Activated T-cell treated with anti-CD3 and anti-CD28 coated beads, Interleukin-2, amount 50 U/mL, for 72 hours (primary cell): ENCODE measurements at regions not wholly inside any gene's neighbourhood (a gene's known extent, or its start where the extent isn't known, plus 50 kb on each side); places are given as distances from the start of the nearest gene placed in this dataset.

Experiments
- ATAC-seq, 2 donors: fragments of 150-1000 bp; cut with Tn5 transposase; replicated peaks in 1 of 2; 2 replicates each; pipeline ENCODE4 v1.10.0; 2021; ENCODE audit warnings: moderate library complexity in 2 of 2, mild to moderate bottlenecking in 1 of 2
- DNase-seq, 2 donors: peaks; one replicate each; pipeline ENCODE4 v3.0.0; 2021 to 2022; ENCODE audit warnings: mixed read lengths in 1 of 2
- H3K27ac Mint-ChIP-seq: one replicate; pipeline ENCODE4 v1.8.0; 2022; ENCODE audit warnings: mild to moderate bottlenecking, moderate library complexity, mixed read lengths
- H3K27me3 Mint-ChIP-seq: one replicate; pipeline ENCODE4 v1.8.0; 2022; ENCODE audit warnings: low read depth, mixed read lengths
- H3K36me3 Mint-ChIP-seq, 2 donors: one replicate each; pipeline ENCODE4 v1.8.0; 2022; ENCODE audit warnings: mixed read lengths in 2 of 2, mild to moderate bottlenecking in 1 of 2; ENCODE audit not compliant: insufficient read depth in 2 of 2
- H3K4me1 Mint-ChIP-seq: one replicate; pipeline ENCODE4 v1.8.0; 2022; ENCODE audit warnings: low read depth, mixed read lengths
- H3K4me3 Mint-ChIP-seq, 2 donors: one replicate each; pipeline ENCODE4 v1.8.0; 2022; ENCODE audit warnings: mild to moderate bottlenecking in 2 of 2, mixed read lengths in 2 of 2, moderate library complexity in 2 of 2
- H3K9me3 Mint-ChIP-seq, 2 donors: one replicate each; pipeline ENCODE4 v1.8.0; 2022; ENCODE audit warnings: mixed read lengths in 2 of 2

DNA sequence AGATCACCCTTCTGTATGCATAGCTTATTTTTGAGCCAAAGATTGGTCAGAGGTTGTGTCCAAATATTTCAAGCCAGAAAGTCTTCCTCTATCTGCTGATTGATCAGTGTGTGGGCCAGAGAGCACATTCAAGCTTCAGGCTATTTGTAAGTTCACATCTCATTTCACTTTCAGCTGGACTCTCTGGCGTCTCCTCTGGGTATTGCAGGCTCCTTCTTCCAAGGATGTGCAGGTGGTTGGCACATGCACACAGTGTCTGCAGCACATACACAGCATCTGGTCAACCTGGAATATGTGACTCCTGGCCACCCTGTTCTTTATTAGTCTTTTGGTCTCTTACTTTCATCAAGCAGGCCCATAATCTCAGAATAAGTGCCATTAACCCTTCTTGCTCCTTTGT lies 516.1 kb downstream of the ANXA1 start:
- no peak overlapping the region for H3K27ac Mint-ChIP-seq
- no peak for DNase-seq
- no peaks in the 10 kb centered on the region for H3K4me1 Mint-ChIP-seq
- ATAC-seq, result no peak
- H3K36me3 Mint-ChIP-seq, result no peaks in the 10 kb centered on the region
- H3K9me3 Mint-ChIP-seq, result peaks cover 0 to 4% of the 10 kb centered on the region in 2 donors
- H3K27me3 Mint-ChIP-seq, result no peaks in the 10 kb centered on the region
- no peak overlapping the region for H3K4me3 Mint-ChIP-seq

GRCh38 chr9:73680831-73681230 lies 529.2 kb downstream of the ANXA1 start:
- H3K36me3 Mint-ChIP-seq, result no peaks in the 10 kb centered on the region
- H3K9me3 Mint-ChIP-seq, result peaks cover 2 to 3% of the 10 kb centered on the region in 2 donors
- no peaks in the 10 kb centered on the region for H3K4me1 Mint-ChIP-seq
- H3K4me3 Mint-ChIP-seq, result no peak overlapping the region
- no peak overlapping the region for H3K27ac Mint-ChIP-seq
- ATAC-seq (no peak), DNase-seq (no peak)
- H3K27me3 Mint-ChIP-seq, result no peaks in the 10 kb centered on the region

- Mint-ChIP-seq H3K9me3 (peaks cover 2 to 3% of the 10 kb centered on the region in 2 donors), H3K27ac (no peak overlapping the region), H3K4me3 (no peak overlapping the region), H3K27me3 (no peaks in the 10 kb centered on the region), H3K36me3 (no peaks in the 10 kb centered on the region), H3K4me1 (no peaks in the 10 kb centered on the region)
- no peak for DNase-seq
- no peak for ATAC-seq
Measured at GRCh38 chr9:73682789-73683188, 531.1 kb downstream of the ANXA1 start.

- peaks cover 2 to 5% of the 10 kb centered on the region in 2 donors for H3K9me3 Mint-ChIP-seq
- no peak overlapping the region for H3K27ac Mint-ChIP-seq
- no peaks in the 10 kb centered on the region for H3K4me1 Mint-ChIP-seq
- DNase-seq (no peak), ATAC-seq (no peak)
- no peaks in the 10 kb centered on the region for H3K36me3 Mint-ChIP-seq
- H3K27me3 Mint-ChIP-seq, result no peaks in the 10 kb centered on the region
- no peak overlapping the region for H3K4me3 Mint-ChIP-seq
Measured at GRCh38 chr9:73683862-73684591, 532.4 kb downstream of the ANXA1 start.

- Mint-ChIP-seq H3K4me1 (no peaks in the 10 kb centered on the region), H3K4me3 (no peak overlapping the region), H3K27ac (no peak overlapping the region), H3K9me3 (peaks cover 2 to 6% of the 10 kb centered on the region in 2 donors), H3K27me3 (no peaks in the 10 kb centered on the region), H3K36me3 (no peaks in the 10 kb centered on the region)
- DNase-seq, result no peak
- no peak for ATAC-seq
Measured at GRCh38 chr9:73684601-73685000, 532.9 kb downstream of the ANXA1 start.

DNA sequence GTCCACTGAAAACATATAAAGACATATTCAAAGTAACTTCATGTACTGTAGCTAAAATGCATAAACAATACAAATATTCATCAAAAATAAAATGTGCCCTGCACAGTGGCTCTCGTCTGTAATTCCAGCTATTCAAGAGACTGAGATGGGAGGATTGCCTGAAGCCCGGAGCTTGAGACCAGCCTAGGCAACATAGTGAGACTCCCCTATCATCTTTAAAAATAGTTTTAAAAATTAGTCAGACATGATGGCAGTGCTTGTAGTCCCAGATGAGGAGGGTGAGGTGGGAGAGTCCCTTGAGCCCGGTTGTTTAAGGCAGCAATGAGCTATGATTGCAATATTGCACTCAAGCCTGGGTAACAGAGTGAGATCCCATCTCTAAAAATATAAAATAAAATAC lies 534.1 kb downstream of the ANXA1 start:
- H3K36me3 Mint-ChIP-seq, result no peaks in the 10 kb centered on the region
- no peak for ATAC-seq
- no peaks in the 10 kb centered on the region for H3K4me1 Mint-ChIP-seq
- H3K27ac Mint-ChIP-seq, result no peak overlapping the region
- peaks cover 2 to 6% of the 10 kb centered on the region in 2 donors for H3K9me3 Mint-ChIP-seq
- DNase-seq, result no peak
- no peaks in the 10 kb centered on the region for H3K27me3 Mint-ChIP-seq
- H3K4me3 Mint-ChIP-seq, result no peak overlapping the region

DNA sequence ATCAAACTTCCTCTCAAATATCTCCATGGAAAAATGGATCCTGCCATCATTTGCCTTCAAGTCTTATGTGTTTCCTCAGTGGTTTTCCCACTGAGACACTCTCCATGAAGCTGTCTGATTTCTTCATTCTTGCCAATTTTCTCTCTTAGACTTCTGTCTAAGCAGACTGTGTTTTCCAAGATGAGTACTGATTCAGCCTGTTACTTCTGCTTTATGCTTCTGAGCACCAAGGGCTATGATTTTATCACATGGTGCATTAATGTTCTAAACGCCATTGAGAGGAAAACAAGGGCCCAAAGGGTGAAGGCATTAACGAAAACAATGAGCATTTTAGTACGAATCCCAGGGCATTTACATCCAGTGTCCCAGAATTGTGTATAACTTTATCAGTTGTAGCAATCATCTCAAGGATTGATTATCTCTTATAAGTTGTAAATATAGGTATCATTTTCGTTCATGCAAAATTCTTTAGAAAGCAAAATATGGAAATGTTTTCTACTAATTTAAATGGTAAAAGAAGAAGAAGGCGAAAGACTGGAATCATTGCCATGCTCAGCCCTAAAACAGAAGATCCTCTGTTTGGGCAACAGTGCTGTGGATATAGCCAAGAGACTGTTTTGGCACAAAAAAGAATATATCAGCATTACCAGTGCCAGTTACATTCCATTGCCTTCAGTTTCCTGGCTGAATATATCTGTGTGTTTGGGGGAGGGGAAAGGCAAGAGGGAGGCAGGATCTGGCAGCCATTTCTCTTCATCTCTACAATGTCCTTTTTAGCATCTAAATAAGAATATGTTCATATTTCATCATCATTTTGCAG lies 537.6 kb downstream of the ANXA1 start:
- ATAC-seq (no peak), DNase-seq (no peak)
- Mint-ChIP-seq H3K4me1 (no peaks in the 10 kb centered on the region), H3K27me3 (no peaks in the 10 kb centered on the region), H3K27ac (no peak overlapping the region), H3K9me3 (peaks cover 2 to 3% of the 10 kb centered on the region in 2 donors), H3K4me3 (no peak overlapping the region), H3K36me3 (no peaks in the 10 kb centered on the region)

DNA sequence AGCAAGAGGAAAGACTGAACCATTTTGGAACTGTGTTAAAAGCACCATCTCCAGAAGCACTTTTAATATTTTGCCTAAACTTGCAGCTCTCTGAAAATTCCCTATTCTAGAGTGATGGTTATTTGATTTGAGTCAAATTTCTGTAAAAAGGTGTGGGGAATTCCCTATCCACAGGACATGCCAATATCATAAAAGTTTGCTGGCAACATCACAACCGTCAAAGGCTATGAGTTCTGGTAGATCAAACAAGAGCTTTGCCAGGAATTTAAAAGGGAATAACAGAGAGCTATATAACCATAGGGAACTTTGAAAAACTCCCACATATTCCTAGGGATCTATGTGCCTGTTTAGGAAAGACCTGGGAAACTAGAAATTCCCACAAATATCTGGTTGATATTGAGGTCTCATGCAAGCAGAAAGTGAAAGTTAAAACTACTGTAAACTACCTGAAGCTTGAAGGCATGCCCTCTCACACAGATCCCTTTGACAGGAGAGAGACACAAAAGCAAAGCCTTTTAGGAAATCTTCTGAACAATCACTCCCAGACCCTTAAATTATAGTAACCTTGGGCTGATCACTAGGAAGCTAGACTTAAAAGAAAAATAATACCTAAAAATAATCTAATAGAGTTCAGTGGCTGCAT lies 549.9 kb downstream of the ANXA1 start:
- Mint-ChIP-seq H3K9me3 (peaks cover 3 to 4% of the 10 kb centered on the region in 2 donors), H3K4me1 (no peaks in the 10 kb centered on the region), H3K27ac (no peak overlapping the region), H3K27me3 (no peaks in the 10 kb centered on the region), H3K36me3 (no peaks in the 10 kb centered on the region), H3K4me3 (no peak overlapping the region)
- DNase-seq (no peak), ATAC-seq (no peak)

DNA sequence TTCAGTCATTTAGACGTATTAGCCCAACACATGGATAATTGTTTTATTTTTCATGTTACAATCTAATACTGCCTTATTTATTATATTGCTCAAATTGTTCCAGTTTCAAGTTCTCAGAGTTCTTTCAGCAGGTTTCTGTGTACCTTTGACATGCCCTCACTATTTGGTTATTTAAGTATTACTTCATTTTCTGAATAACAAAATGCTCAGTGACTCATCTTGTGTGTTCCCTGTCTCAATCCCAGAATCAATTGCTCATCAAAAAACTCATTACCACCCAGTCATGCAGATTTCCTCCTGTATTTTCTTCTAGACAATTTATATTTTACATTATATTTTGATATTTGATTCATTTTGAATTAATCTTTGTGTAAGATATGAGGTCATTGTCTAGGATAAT lies 562.6 kb downstream of the ANXA1 start:
- ATAC-seq (no peak), DNase-seq (no peak)
- H3K4me3 Mint-ChIP-seq, result no peak overlapping the region
- H3K36me3 Mint-ChIP-seq, result no peaks in the 10 kb centered on the region
- no peaks in the 10 kb centered on the region for H3K4me1 Mint-ChIP-seq
- no peaks in the 10 kb centered on the region for H3K27me3 Mint-ChIP-seq
- H3K9me3 Mint-ChIP-seq, result peaks cover 1 to 4% of the 10 kb centered on the region in 2 donors
- no peak overlapping the region for H3K27ac Mint-ChIP-seq

GRCh38 chr9:73715591-73715990 lies 563.9 kb downstream of the ANXA1 start:
- Mint-ChIP-seq H3K36me3 (no peaks in the 10 kb centered on the region), H3K27ac (no peak overlapping the region), H3K9me3 (peaks cover 1 to 4% of the 10 kb centered on the region in 2 donors), H3K27me3 (no peaks in the 10 kb centered on the region), H3K4me1 (no peaks in the 10 kb centered on the region), H3K4me3 (no peak overlapping the region)
- DNase-seq (no peak), ATAC-seq (no peak)

DNA sequence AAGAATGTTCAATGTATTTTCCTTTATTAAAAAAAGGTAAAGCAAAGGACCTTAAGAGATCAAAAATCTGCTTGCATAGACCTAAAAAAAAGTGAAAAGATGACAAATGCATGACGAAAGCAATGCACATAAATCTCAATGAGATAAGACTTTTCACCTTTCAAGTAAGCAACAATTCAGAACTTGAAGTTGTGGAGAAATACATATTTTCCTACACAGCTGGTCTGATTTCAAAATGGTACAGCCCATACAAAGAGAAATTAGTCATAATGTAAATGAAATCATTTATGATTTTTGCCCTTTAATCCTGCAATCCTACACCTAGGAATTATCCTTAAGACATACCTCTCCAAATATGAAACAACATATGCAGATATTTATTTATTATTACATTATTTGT lies 568.0 kb downstream of the ANXA1 start:
- no peak overlapping the region for H3K4me3 Mint-ChIP-seq
- no peaks in the 10 kb centered on the region for H3K36me3 Mint-ChIP-seq
- H3K9me3 Mint-ChIP-seq, result no peaks in the 10 kb centered on the region
- DNase-seq (no peak), ATAC-seq (no peak)
- no peaks in the 10 kb centered on the region for H3K4me1 Mint-ChIP-seq
- H3K27ac Mint-ChIP-seq, result no peak overlapping the region
- H3K27me3 Mint-ChIP-seq, result no peaks in the 10 kb centered on the region

GRCh38 chr9:73720601-73721000 lies 568.9 kb downstream of the ANXA1 start:
- H3K36me3 Mint-ChIP-seq, result no peaks in the 10 kb centered on the region
- no peaks in the 10 kb centered on the region for H3K4me1 Mint-ChIP-seq
- H3K27ac Mint-ChIP-seq, result no peak overlapping the region
- H3K27me3 Mint-ChIP-seq, result no peaks in the 10 kb centered on the region
- ATAC-seq (no peak), DNase-seq (no peak)
- no peaks in the 10 kb centered on the region for H3K9me3 Mint-ChIP-seq
- no peak overlapping the region for H3K4me3 Mint-ChIP-seq

DNA sequence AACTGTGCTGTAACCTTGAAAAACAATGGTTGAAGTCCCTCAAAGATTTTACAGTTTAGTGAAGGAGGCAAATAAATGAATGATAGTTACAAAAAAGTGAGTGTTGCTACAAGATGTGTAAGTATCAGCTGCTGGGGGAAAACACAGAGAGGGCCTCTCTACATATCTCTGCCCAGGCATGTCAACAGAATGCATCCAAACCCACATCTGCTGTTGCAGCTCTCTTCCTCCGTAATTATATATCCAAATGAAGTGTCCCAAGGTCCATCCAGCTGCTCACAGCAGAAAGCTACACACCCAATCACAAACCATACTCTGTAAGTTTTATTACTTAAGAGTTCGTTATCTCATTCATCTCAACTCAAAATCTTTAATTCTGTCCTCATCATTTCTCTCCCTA lies 584.6 kb downstream of the ANXA1 start:
- Mint-ChIP-seq H3K27me3 (no peaks in the 10 kb centered on the region), H3K36me3 (no peaks in the 10 kb centered on the region), H3K9me3 (no peaks in the 10 kb centered on the region), H3K4me1 (no peaks in the 10 kb centered on the region), H3K4me3 (no peak overlapping the region), H3K27ac (no peak overlapping the region)
- DNase-seq, result no peak
- no peak for ATAC-seq
